ENCODE measurements at regions not wholly inside any gene's neighbourhood (a gene's known extent, or its start where the extent isn't known, plus 50 kb on each side); places are given as distances from the start of the nearest gene placed in this dataset.

DNA sequence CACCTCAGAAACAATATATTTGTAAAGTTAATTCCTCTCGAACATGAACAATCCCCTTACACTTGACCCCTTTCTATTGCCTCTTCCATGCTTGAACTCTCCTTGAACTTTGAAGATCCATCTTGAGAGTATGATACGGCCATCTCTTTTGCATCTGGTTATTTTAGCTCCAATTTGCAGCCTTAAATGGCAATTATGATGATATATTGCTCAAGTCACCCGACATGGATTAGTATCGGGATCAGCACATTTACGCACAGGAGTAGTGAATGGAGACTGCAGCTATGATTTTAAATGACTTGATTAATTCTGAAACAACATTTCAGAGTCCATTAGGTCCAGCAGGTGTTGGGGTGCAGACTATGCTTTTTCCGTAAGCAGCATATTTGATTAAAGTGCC is 143.8 kb upstream of the PAQR3 start:
- no peak for DNase-seq (ENCODE audit: low read depth)

DNA sequence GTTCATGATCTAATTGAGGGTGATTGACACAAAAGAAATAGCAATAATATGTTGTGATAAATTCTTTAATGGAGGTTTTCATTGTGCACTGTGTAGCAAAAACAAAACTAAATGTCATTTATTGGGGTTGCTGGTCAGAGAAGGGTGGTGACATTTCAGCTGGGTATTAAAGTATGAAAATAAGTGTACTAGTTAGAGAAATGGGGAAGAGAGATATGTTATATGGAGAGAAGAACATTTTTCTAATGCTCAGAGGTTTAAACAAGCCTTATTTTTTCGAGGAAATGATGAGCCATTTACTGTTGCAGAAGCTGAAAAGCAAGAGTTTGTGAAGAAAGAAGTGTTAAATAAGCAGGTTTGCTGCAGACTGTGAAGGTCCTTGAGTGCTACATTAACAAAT is 142.7 kb upstream of the PAQR3 start:
- no peak for DNase-seq (ENCODE audit: low read depth)

DNA sequence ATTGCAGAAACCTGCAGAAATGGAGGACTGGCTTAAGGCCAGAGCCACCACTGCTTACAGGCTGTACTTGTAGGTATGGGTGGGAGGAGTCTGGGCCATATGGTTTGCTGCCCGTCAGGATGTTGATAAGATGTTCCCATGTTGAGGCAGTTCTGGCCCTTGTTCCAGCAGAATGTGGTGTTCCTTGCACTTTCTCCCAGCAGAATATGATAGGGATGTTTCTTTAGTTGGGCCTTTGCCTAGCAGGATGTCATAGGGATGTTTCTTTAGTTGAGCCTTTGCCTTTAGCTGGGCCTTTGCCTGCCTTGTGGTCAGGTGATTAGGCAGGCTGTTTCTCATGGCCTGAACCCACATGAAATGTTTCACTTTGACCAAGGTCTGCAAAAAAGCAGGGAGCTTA is 139.1 kb upstream of the PAQR3 start:
- no peak for DNase-seq (ENCODE audit: low read depth)

DNA sequence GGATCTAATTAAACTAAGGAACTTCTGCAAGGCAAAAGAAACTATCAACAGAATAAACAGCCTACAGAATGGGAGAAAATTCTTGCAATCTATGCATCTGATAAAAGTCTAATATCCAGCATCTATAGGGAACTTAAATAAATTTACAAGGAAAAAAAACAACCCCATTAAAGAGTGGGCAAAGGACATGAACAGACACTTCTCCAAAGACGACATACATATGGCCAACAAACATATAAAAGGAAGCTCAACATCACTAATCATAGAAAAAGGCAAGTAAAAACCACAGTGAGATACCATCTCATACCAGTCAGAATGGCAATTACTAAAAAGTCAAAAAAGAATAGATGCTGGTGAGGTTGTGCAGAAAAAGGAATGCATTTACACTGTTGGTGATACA is 134.8 kb upstream of the PAQR3 start:
- no peak for DNase-seq (ENCODE audit: low read depth)

DNA sequence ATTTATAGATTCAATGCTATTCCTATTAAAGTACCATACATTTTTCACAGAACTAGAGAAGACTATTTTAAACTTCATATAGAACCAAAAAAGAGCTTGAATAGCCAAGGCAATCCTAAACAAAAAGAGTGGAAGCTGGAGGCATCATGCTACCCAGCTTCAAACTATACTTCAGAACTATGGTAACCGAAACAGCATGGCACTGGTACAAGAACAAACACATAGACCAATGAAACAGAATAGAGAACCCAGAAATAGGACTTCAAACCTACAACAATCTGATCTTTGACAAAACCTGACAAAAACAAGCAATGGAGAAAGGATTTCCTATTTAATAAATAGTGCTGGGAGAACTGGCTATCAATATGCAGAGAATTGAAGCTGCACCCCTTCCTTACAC is 134.2 kb upstream of the PAQR3 start:
- DNase-seq (ENCODE audit: low read depth): no peak

DNA sequence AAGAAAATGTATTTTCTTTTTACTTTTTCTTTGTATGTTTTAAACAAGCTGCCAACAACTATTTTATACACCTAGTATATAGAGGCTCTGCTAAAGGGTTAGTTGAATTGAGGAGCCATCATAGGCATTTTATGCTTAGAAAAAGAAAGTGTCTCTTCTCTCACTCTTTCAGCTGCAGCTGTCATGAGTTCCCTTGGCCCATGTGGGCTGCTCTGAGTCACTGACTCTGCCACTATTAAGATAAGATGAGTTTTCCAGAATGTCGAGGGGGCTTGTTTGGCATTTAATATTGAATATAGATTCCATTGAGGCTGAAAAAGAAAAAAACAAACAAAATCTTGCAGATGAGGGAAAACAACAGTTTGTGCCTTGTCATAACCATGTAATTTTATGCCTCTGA is 126.0 kb upstream of the PAQR3 start:
- DNase-seq (ENCODE audit: low read depth): no peak

DNA sequence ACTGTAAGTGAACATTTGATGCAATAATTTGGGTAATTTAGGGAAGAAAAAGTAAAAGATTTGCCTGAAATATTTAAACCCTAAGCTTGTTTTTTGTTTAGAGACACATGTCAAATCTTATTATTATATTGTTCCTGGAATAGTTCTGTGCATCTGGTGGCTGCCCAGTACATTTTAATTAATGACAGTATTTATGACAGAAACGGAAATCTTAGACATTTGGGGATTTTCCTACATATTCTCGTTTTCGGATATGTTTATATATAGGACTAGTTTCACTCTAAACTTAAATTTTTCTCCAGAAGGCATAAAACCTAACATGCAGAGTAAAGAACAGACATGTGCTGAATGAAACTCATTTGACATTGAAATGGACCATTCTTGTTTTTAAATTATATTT is 125.6 kb upstream of the PAQR3 start:
- DNase-seq (ENCODE audit: low read depth): no peak

DNA sequence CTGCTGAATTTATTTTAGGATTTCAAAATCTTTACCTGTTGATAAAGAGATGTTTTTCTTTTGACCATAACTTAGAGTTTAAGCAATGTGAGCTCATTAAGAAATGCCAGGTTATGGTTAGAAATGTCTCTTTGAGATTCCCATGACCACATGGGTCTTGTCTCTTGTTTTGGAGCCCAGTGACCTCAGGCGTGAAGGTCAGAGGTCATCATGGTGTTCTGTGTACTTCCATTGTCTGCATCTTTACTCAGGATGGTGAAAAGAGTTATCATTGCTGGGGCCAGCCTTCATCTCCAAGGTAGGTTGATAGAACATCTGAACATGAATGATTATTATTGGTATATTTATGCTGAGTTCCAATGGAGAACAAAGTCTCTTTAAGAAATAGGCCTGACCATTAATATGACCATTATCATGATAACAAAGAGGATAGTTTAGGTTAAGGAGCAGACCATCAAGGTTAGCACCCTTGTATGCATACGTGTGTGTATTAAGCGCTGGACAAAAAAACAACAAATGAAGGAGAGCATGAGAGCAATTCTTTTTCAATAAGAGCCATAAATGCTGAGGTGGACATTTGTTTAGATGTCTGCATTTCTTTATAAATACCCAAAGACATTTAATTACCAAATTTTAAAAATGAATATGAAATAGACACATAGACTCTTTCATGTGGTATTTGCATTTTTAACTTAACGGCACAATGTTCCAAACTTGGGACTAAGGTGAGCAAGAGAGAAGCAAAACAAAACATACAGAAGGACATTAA is 120.6 kb upstream of the PAQR3 start:
- DNase-seq (ENCODE audit: low read depth): no peak

DNA sequence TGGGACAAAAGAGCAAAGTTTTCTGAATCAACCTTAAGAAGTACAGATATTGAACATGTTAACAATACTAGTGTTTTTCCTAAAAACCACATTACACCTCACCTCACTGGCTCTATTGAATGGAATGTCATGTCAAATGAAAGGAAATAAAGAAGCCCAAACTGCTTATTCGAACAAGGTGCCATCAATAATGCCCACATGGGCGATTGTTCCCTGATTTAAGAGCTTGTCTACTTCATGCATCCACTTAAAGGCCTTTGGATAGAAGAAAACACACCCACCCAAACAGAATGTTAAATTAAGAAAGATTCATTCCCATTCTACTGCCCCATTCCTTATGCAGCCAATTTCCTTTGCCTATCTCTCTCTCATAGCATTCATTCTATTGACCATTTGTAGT is 118.5 kb upstream of the PAQR3 start:
- no peak for DNase-seq (ENCODE audit: low read depth)

DNA sequence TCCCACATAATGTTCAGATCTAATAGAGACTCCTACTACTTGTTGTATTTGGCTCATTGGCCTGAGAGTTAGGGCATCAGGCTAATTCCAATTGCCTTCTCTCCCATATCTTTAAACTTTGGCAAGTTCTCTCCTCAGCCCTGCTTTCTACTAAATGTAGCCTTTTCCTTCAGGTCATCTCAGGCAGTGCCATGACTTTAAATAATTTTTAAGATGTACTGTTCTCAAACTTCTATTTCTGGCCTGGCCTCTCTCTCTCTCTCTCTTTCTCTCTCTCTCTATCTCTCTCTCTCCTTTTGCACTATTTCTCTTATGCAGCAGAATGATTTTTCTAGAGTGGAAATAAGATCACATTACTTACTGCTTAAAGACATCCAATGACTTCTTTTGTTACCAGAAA is 114.5 kb upstream of the PAQR3 start:
- DNase-seq (ENCODE audit: low read depth): no peak

DNA sequence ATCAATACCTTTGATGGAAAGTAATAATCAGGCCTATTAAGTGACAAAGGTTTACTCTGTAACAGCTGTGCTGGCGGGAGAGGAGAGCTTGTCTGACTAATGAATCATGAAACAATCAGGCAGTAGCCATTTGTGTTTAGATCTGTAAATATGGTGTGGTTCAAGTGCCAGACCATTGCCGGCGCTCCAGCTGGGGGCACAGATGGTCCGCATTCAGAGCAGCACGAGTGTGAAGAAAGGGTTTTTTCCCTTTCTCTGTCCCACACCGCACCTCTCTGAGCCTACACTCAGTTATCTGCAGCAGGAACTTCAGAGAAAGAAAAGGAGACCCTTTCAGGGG is 111.3 kb upstream of the PAQR3 start:
- no peak for DNase-seq (ENCODE audit: low read depth)

DNA sequence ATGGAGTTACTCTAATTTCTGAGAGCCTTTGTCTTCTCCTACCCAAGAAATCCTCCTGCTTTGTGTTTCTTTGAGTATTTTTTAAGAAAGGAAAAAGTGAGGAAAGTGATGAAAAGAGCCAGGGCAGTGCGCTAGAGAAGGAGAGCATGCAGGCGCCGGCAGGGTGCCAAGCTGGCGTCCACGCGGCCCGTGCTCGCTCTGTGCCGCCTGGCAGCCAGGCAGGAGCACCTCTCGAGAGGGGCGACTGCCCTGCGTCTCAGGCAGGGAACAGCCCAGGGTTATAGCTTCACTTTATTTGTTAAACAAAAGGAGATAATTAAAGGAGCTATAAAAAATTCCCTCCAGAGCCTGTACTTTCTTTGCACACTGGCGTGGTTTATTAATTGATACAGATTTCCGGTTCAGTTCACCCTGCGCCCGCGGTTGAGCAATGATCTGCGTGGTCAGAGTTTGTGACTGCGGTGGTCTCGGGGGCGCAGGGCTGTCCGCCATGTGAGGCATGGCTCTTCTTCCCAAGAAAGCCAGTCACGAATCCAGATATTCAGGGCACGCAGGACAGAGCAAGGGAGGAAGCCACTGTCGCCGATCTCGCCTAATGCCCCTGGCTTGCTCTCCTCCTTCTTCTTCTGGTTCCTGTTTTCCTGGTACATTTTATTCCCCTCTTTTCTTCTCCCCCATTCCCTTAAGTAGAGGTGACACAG is 110.8 kb upstream of the PAQR3 start:
- DNase-seq (ENCODE audit: low read depth): no peak

DNA sequence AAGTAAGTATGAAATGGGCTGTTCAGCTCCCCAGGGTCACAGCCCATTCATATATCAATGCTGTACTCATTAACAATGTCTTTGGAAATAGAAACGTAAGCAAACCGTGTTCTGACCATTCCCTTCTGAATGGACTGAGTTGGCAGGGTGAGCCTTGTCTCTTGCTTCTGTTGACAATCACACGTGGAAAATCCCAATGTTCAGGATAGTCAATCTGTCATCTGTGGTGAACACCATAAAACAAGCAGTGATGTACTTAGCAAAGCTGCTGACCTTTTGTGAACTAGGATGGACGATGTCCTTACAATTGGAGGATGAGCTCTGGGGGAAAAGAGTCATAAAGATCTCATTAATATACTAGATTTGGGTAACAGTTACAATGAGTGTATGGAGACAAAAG is 109.6 kb upstream of the PAQR3 start:
- no peak for DNase-seq (ENCODE audit: low read depth)

DNA sequence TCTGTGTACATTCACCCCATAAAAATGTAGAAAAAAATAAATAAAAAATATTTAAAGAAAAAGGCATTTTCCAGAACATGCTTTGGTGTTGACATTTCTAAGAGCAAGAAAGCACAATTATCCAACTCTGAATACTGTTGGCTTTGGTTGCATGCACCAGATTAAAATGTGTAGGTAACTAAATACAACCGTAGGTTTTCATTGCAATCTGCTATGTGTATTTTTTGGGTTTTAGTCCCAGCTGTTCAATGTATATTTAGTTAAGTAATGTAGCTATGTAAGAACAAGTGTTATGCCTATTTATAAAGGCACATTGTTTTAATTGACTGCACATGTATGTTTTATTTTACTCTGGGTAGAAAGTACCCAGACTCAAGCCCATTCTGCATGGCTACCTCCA is 108.1 kb upstream of the PAQR3 start:
- DNase-seq (ENCODE audit: low read depth): no peak

DNA sequence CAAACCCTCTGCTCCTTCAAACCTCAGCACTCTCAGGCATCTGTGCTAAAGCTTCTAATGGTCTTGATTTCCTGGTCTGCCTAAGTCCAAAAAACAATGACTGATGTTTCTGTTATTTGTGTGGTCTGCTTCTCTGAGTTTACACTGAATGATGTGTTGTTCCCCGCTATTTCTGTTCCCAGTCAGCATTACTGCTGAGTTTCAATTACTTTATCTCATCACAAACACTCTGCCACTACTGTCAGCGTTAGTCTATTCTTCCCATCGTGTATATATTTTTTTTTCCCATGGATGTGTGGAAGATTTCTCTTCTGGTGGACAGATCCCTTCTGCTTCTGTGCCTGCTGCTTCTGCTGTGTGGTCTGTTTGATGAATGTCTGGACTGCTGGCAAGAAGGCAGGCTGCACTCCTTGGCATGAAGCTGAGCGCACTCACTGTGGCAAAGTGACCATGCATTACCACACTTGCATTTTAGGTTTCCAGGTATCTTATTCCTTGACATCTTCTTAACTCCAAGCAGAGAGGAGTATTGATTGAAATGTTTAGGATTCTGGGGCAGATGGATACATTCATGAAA is 106.9 kb upstream of the PAQR3 start:
- DNase-seq (ENCODE audit: low read depth): no peak

DNA sequence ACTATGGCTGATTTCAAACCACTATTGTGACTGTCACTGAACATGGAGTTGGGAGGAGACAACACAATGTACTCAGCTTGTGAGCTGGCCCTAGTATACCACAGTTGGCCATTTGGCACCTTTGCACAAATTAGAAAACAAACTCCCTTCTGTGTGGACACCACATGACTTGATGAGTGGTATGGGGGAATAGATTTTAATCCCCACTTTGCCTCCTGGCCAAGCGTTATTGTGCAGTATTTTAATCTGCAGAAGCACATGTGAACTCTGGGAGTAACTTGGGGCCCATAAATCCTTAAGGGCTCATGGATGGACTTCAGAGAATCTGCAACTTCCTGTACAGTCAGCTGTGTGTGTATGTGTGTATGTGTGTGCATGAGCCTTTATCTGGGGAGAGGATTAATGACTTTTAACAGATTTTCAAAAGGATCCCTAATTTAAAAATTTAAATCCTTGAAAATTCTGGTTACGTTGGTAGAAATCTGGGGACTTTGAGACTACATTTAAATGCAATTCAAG is 105.0 kb upstream of the PAQR3 start:
- DNase-seq (ENCODE audit: low read depth): no peak

DNA sequence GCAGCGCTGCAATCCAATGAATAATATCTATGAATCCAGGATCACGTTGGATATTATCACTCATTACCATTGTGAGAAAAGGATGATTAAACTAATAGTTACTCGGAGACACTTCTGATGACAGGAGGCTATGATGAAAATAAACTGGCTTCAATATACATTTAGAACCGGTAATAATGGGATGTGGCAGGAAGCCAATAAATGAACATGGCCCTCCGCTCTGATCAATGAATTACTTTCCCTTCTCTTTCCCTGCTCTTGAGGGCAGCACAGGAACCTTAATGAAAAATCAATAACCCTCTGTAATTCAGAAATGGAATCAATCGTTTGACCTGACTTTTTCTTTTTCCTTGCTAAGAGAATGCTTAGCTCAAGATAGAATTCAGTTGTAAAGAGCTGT is 103.9 kb upstream of the PAQR3 start:
- no peak for DNase-seq (ENCODE audit: low read depth)

DNA sequence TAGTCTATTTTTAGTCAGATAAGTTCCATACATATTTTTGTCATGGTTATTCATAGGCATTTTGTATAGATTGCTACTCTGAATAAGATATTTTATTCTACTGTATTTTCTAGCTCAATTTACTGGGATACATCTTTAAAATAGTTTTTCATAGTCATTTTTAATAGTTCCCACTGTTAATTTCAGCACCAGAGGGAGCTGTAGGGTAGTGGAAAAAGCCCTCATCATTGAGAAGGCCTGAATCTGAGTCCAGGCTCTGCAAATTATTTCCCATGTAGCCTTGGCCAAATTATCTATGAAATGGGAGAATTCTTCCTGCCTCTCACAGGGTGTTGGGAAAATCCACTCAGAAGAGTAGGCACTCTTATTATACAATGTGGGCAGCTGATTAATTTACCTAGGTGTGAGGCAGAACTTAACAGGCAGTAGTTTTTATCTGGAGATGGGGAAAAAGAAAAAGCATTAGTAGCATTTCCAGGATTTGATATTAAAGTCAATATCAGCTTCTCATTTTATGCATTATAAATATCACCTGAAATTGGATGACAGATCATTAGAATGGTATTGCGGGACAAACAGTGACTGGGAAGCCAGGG is 102.9 kb upstream of the PAQR3 start:
- DNase-seq (ENCODE audit: low read depth): no peak

DNA sequence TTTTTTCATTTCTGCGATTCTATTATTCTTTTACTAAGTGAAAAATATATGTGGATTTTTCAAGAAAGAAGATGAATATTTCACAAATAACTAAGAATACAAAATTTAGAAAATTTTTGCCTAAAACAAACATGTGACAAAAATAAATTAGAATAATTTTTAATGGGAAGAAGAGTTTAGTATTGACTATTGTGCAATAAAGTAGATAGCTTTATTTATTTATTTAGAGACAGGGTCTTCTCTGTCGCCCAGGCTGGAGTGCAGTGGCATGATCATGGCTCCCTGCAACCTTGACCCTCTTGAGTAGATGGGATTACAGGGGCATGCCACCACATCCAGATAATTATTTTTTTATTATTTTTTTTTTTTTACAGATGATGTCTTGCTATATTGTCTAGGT is 95.3 kb upstream of the PAQR3 start:
- DNase-seq (ENCODE audit: low read depth): no peak

DNA sequence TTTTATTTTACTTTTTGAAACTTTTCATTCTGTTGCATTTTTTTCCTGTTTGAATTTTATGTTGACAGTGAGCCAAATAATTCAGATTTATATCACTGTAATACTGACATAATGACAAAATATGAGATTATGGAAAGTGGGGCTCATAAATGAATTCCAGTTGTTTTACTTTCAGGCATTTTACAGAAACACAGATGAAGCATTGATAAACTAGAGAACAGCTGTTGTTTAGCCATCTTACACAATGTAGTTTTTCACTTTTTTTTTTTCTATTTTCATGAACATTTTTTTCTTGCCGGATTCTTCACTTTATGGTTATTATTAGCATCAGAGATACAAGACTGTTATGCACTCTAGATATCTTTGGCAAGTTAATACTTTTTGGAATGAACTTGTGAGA is 91.7 kb upstream of the PAQR3 start:
- DNase-seq (ENCODE audit: low read depth): no peak

DNA sequence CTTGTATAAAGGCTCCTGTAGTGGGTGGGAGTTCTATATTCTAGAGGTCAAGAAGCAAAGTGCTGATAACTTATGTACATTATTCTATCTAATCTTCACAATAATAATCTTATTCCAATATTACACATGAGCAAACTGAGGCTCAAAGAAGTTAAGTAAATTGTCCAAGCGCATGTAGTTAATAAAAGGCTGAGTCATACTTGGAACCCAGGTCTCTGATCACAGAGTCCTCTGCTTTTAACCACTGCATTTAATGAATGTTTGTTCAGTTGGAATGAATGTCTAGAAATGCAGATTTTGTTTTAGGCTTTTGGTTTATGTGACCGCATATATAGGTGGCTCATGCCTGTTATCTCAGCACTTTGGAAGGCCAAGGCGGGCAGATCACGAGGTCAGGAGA is 88.4 kb upstream of the PAQR3 start:
- DNase-seq (ENCODE audit: low read depth): no peak

DNA sequence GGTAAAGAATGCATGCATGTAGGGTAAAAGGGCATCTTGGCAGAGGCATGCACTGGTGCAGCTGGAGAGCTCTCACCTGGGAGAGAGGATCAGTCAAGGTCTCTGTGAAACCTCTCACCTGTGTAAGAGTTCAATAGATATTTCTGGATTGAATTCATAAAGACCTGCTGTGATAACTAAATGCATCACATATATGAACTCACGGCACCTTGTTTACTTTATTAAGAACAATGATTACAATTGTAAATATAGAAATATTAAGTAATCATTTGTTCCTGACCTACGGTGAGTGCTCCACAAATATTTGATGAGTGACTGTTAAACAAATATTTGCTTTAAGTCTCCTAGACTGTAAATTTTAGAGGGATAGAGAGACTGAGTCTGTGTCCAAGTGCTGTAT is 85.9 kb upstream of the PAQR3 start:
- no peak for DNase-seq (ENCODE audit: low read depth)
